ENCODE measurements at regions not wholly inside any gene's neighbourhood (a gene's known extent, or its start where the extent isn't known, plus 50 kb on each side); places are given as distances from the start of the nearest gene placed in this dataset.

GRCh38 chr2:116769514-116769913, 1045.0 kb upstream of the DDX18 start:
- Histone ChIP-seq H2AK5ac (ENCODE audit: low read depth, low read length) (no peak overlapping the region), H2BK5ac (ENCODE audit: low read length) (no peak overlapping the region), H3K4me2 (ENCODE audit: insufficient read depth, low read length, poor library complexity, severe bottlenecking) (no peak overlapping the region), H4K8ac (ENCODE audit: low read depth, low read length) (no peak overlapping the region), H3K18ac (ENCODE audit: low read length) (no peak overlapping the region), H2AFZ (ENCODE audit: low read length) (no peak overlapping the region), H3K36me3 (replicated peaks in 1 of 2; ENCODE audit: control insufficient read depth in 2 of 2, insufficient read depth in 2 of 2, low read length in 2 of 2) (no peaks in the 10 kb centered on the region), H3K4me3 (ENCODE audit: low read length in 2 of 2) (no peak overlapping the region), H3K9me3 (replicated peaks in 1 of 2; ENCODE audit: control insufficient read depth in 2 of 2, insufficient read depth in 1 of 2, low read depth in 1 of 2, low read length in 2 of 2) (no peaks in the 10 kb centered on the region), H3K27me3 (ENCODE audit: control insufficient read depth in 3 of 3, insufficient read depth in 3 of 3, low read depth in 1 of 3, low read length in 3 of 3) (no peaks in the 10 kb centered on the region), H2BK12ac (ENCODE audit: low read length) (no peak overlapping the region), H3K9ac (ENCODE audit: low read depth, low read length, poor library complexity) (no peak overlapping the region), H3K23ac (ENCODE audit: low read depth, low read length, poor library complexity) (no peak overlapping the region), H3K79me1 (ENCODE audit: low read depth, low read length) (no peaks in the 10 kb centered on the region), H2BK15ac (ENCODE audit: low read length) (no peak overlapping the region), H3K27ac (replicated peaks; ENCODE audit: low read length) (no peak overlapping the region), H4K91ac (ENCODE audit: low read depth, low read length, poor library complexity) (no peak overlapping the region), H2BK120ac (ENCODE audit: low read depth, low read length) (no peak overlapping the region), H3K4ac (ENCODE audit: low read length) (no peak overlapping the region), H3K4me1 (ENCODE audit: control insufficient read depth in 2 of 2, insufficient read depth in 1 of 2, low read depth in 1 of 2, low read length in 2 of 2) (no peaks in the 10 kb centered on the region), H3K14ac (ENCODE audit: low read length) (no peak overlapping the region)
- WGBS, 2 donors (ENCODE audit: extremely low coverage in 2 of 2, insufficient read length in 2 of 2, insufficient replicate concordance in 1 of 2), result no CpG with 5 or more reads among the region's 4 CpGs
- no peak for DNase-seq (ENCODE audit: low spot score)

GRCh38 chr2:116776556-116776955, 1037.9 kb upstream of the DDX18 start:
- Histone ChIP-seq H4K91ac (ENCODE audit: low read depth, low read length, poor library complexity) (no peak overlapping the region), H2BK12ac (ENCODE audit: low read length) (no peak overlapping the region), H3K4me3 (ENCODE audit: low read length in 2 of 2) (no peak overlapping the region), H3K14ac (ENCODE audit: low read length) (no peak overlapping the region), H3K9me3 (replicated peaks in 1 of 2; ENCODE audit: control insufficient read depth in 2 of 2, insufficient read depth in 1 of 2, low read depth in 1 of 2, low read length in 2 of 2) (no peaks in the 10 kb centered on the region), H3K23ac (ENCODE audit: low read depth, low read length, poor library complexity) (no peak overlapping the region), H3K27me3 (ENCODE audit: control insufficient read depth in 3 of 3, insufficient read depth in 3 of 3, low read depth in 1 of 3, low read length in 3 of 3) (no peaks in the 10 kb centered on the region), H3K18ac (ENCODE audit: low read length) (no peak overlapping the region), H3K4me1 (ENCODE audit: control insufficient read depth in 2 of 2, insufficient read depth in 1 of 2, low read depth in 1 of 2, low read length in 2 of 2) (no peaks in the 10 kb centered on the region), H2BK15ac (ENCODE audit: low read length) (no peak overlapping the region), H2BK5ac (ENCODE audit: low read length) (no peak overlapping the region), H4K8ac (ENCODE audit: low read depth, low read length) (no peak overlapping the region), H3K9ac (ENCODE audit: low read depth, low read length, poor library complexity) (no peak overlapping the region), H2AFZ (ENCODE audit: low read length) (no peak overlapping the region), H3K4me2 (ENCODE audit: insufficient read depth, low read length, poor library complexity, severe bottlenecking) (no peak overlapping the region), H3K4ac (ENCODE audit: low read length) (no peak overlapping the region), H3K79me1 (ENCODE audit: low read depth, low read length) (no peaks in the 10 kb centered on the region), H2AK5ac (ENCODE audit: low read depth, low read length) (no peak overlapping the region), H3K36me3 (replicated peaks in 1 of 2; ENCODE audit: control insufficient read depth in 2 of 2, insufficient read depth in 2 of 2, low read length in 2 of 2) (no peaks in the 10 kb centered on the region), H2BK120ac (ENCODE audit: low read depth, low read length) (no peak overlapping the region), H3K27ac (replicated peaks; ENCODE audit: low read length) (no peak overlapping the region)
- WGBS, 2 donors (ENCODE audit: extremely low coverage in 2 of 2, insufficient read length in 2 of 2, insufficient replicate concordance in 1 of 2), result no CpG with 5 or more reads among the region's 6 CpGs
- no peak for DNase-seq (ENCODE audit: low spot score)

GRCh38 chr2:116787848-116788247, 1026.6 kb upstream of the DDX18 start:
- Histone ChIP-seq H2AFZ (ENCODE audit: low read length) (no peak overlapping the region), H3K4me2 (ENCODE audit: insufficient read depth, low read length, poor library complexity, severe bottlenecking) (no peak overlapping the region), H3K4me3 (ENCODE audit: low read length in 2 of 2) (no peak overlapping the region), H3K9ac (ENCODE audit: low read depth, low read length, poor library complexity) (no peak overlapping the region), H3K27me3 (ENCODE audit: control insufficient read depth in 3 of 3, insufficient read depth in 3 of 3, low read depth in 1 of 3, low read length in 3 of 3) (no peaks in the 10 kb centered on the region), H2BK15ac (ENCODE audit: low read length) (no peak overlapping the region), H2AK5ac (ENCODE audit: low read depth, low read length) (no peak overlapping the region), H2BK120ac (ENCODE audit: low read depth, low read length) (no peak overlapping the region), H2BK5ac (ENCODE audit: low read length) (no peak overlapping the region), H3K79me1 (ENCODE audit: low read depth, low read length) (no peaks in the 10 kb centered on the region), H2BK12ac (ENCODE audit: low read length) (no peak overlapping the region), H3K14ac (ENCODE audit: low read length) (no peak overlapping the region), H3K4ac (ENCODE audit: low read length) (no peak overlapping the region), H3K9me3 (replicated peaks in 1 of 2; ENCODE audit: control insufficient read depth in 2 of 2, insufficient read depth in 1 of 2, low read depth in 1 of 2, low read length in 2 of 2) (peaks cover 0 to 2% of the 10 kb centered on the region in 2 donors), H4K8ac (ENCODE audit: low read depth, low read length) (no peak overlapping the region), H3K4me1 (ENCODE audit: control insufficient read depth in 2 of 2, insufficient read depth in 1 of 2, low read depth in 1 of 2, low read length in 2 of 2) (peaks cover 4% of the 10 kb centered on the region in 2 donors), H3K27ac (replicated peaks; ENCODE audit: low read length) (no peak overlapping the region), H3K23ac (ENCODE audit: low read depth, low read length, poor library complexity) (no peak overlapping the region), H4K91ac (ENCODE audit: low read depth, low read length, poor library complexity) (no peak overlapping the region), H3K36me3 (replicated peaks in 1 of 2; ENCODE audit: control insufficient read depth in 2 of 2, insufficient read depth in 2 of 2, low read length in 2 of 2) (no peaks in the 10 kb centered on the region), H3K18ac (ENCODE audit: low read length) (no peak overlapping the region)
- no peak for DNase-seq (ENCODE audit: low spot score)
- no CpG with 5 or more reads among the region's 2 CpGs for WGBS, 2 donors (ENCODE audit: extremely low coverage in 2 of 2, insufficient read length in 2 of 2, insufficient replicate concordance in 1 of 2)

GRCh38 chr2:116802671-116803070, 1011.8 kb upstream of the DDX18 start:
- Histone ChIP-seq H2AK5ac (ENCODE audit: low read depth, low read length) (no peak overlapping the region), H3K18ac (ENCODE audit: low read length) (no peak overlapping the region), H2BK15ac (ENCODE audit: low read length) (no peak overlapping the region), H3K9me3 (replicated peaks in 1 of 2; ENCODE audit: control insufficient read depth in 2 of 2, insufficient read depth in 1 of 2, low read depth in 1 of 2, low read length in 2 of 2) (peaks cover 1 to 3% of the 10 kb centered on the region in 2 donors), H3K27ac (replicated peaks; ENCODE audit: low read length) (no peak overlapping the region), H3K14ac (ENCODE audit: low read length) (no peak overlapping the region), H3K79me1 (ENCODE audit: low read depth, low read length) (no peaks in the 10 kb centered on the region), H3K4ac (ENCODE audit: low read length) (no peak overlapping the region), H3K4me2 (ENCODE audit: insufficient read depth, low read length, poor library complexity, severe bottlenecking) (no peak overlapping the region), H2BK5ac (ENCODE audit: low read length) (no peak overlapping the region), H3K36me3 (replicated peaks in 1 of 2; ENCODE audit: control insufficient read depth in 2 of 2, insufficient read depth in 2 of 2, low read length in 2 of 2) (no peaks in the 10 kb centered on the region), H4K91ac (ENCODE audit: low read depth, low read length, poor library complexity) (no peak overlapping the region), H3K4me3 (ENCODE audit: low read length in 2 of 2) (no peak overlapping the region), H3K4me1 (ENCODE audit: control insufficient read depth in 2 of 2, insufficient read depth in 1 of 2, low read depth in 1 of 2, low read length in 2 of 2) (no peaks in the 10 kb centered on the region), H3K9ac (ENCODE audit: low read depth, low read length, poor library complexity) (no peak overlapping the region), H2AFZ (ENCODE audit: low read length) (no peak overlapping the region), H4K8ac (ENCODE audit: low read depth, low read length) (no peak overlapping the region), H3K27me3 (ENCODE audit: control insufficient read depth in 3 of 3, insufficient read depth in 3 of 3, low read depth in 1 of 3, low read length in 3 of 3) (no peaks in the 10 kb centered on the region), H2BK12ac (ENCODE audit: low read length) (no peak overlapping the region), H3K23ac (ENCODE audit: low read depth, low read length, poor library complexity) (no peak overlapping the region), H2BK120ac (ENCODE audit: low read depth, low read length) (no peak overlapping the region)
- WGBS, 2 donors (ENCODE audit: extremely low coverage in 2 of 2, insufficient read length in 2 of 2, insufficient replicate concordance in 1 of 2), result no CpG with 5 or more reads among the region's 3 CpGs
- DNase-seq (ENCODE audit: low spot score), result no peak

All from neuronal stem cell (in vitro differentiated cells).